Keratinocyte (primary cell): ENCODE measurements at regions not wholly inside any gene's neighbourhood (a gene's known extent, or its start where the extent isn't known, plus 50 kb on each side); places are given as distances from the start of the nearest gene placed in this dataset.

ENCODE experiments used
- CTCF ChIP-seq, 3 experiments: IDR thresholded peaks in 1 of 3; conservative IDR thresholded peaks in 1 of 3; optimal IDR thresholded peaks in 1 of 3; 2 replicates in 2 of 3; 3 replicates in 1 of 3; pipeline versions ENCODE3 to v1.5.1; 2011; ENCODE audit warnings: low read length in 3 of 3, mild to moderate bottlenecking in 3 of 3, moderate library complexity in 2 of 3, control low read depth in 1 of 3, inconsistent platforms in 1 of 3; ENCODE audit not compliant: insufficient read depth in 2 of 3; ENCODE audit errors: extremely low read depth in 1 of 3
- EZH2 ChIP-seq: IDR thresholded peaks from one replicate; pipeline ENCODE4 v1.6.1; 2012; ENCODE audit warnings: inconsistent platforms, mild to moderate bottlenecking, low read length, moderate library complexity

DNA sequence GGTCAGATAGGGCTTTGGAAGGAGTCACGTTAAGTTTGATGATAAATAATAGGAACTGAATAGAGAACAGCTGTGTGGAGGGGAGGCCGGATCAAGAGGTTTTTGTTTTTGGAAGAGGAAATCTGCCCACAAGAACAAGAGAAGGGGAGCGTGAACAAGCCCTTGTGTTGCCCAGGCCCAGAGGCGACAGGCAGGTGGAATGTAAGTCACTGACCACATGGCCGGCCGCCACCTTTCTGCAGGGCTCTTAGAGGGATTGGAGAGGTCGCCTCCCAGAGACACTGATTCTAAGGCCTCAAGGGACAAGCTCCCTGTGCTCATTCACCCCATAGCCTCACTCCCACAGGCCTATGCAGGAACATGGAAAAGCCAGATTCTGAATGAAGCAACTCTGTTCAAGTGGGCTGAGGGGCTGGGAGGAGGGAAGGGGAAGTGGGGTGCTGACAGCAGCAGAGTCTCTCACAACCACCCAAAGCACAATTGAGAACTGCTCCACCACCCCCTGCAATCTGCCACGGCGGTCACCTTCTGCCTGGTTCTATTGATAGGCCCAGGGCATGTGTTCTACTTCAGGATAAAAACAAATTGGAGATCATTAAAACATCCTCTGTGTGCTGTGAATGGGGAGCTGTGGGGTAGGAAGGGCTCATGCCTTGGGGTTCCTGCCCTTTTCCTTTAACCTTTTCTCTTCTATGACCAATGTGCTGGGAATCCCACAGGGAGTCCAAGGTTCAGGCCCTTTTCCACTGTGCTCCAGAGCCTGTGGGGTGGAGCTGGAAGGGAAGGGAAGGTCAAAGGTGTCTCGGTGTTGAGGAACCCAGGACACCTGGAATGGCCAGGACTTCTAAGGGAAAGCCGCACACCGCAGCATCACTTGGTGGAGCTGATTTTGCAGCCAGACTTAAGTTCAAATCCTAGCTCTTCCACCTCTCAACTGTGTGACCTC lies 63.3 kb upstream of the PARP1 start:
- TF ChIP-seq CTCF (optimal IDR thresholded peaks at IDR 0.05 in 1 of 3, IDR thresholded peaks at IDR 0.05 in 1 of 3, conservative IDR thresholded peaks at IDR 0.05 in 1 of 3; ENCODE audit: extremely low read depth in 1 of 3, insufficient read depth in 2 of 3, low read length in 3 of 3) = no peak
- no peak for TF ChIP-seq EZH2
